Mesothelial cell of epicardium (in vitro differentiated cells): ENCODE measurements at regions not wholly inside any gene's neighbourhood (a gene's known extent, or its start where the extent isn't known, plus 50 kb on each side); places are given as distances from the start of the nearest gene placed in this dataset.

Experiments used
- DNase-seq, 2 experiments: peaks; one replicate each; pipeline ENCODE4 v3.0.0; 2021; ENCODE audit warnings: low spot score in 2 of 2; ENCODE audit not compliant: unreplicated experiment in 2 of 2
- H3K27ac Mint-ChIP-seq: 2 replicates; pipeline ENCODE4 v1.8.0; 2021; ENCODE audit warnings: mixed read lengths
- H3K27me3 Mint-ChIP-seq: 2 replicates; pipeline ENCODE4 v1.8.0; 2021; ENCODE audit warnings: low read depth, mixed read lengths
- H3K36me3 Mint-ChIP-seq: 2 replicates; pipeline ENCODE4 v1.8.0; 2021; ENCODE audit warnings: mixed read lengths
- H3K4me1 Mint-ChIP-seq: 2 replicates; pipeline ENCODE4 v1.8.0; 2021; ENCODE audit warnings: mixed read lengths
- H3K4me3 Mint-ChIP-seq: 2 replicates; pipeline ENCODE4 v1.8.0; 2021; ENCODE audit warnings: mild to moderate bottlenecking, moderate library complexity, mixed read lengths
- H3K9me3 Mint-ChIP-seq: 2 replicates; pipeline ENCODE4 v1.8.0; 2021; ENCODE audit warnings: mixed read lengths
- TF ChIP-seq, protein P1 (sequence below): fragments of 200-600 bp; sonication (generic); IDR thresholded peaks from one replicate; pipeline ENCODE4 v1.5.0; 2021; ENCODE audit warnings: antibody characterized with exemption; ENCODE audit not compliant: unreplicated experiment

DNA sequence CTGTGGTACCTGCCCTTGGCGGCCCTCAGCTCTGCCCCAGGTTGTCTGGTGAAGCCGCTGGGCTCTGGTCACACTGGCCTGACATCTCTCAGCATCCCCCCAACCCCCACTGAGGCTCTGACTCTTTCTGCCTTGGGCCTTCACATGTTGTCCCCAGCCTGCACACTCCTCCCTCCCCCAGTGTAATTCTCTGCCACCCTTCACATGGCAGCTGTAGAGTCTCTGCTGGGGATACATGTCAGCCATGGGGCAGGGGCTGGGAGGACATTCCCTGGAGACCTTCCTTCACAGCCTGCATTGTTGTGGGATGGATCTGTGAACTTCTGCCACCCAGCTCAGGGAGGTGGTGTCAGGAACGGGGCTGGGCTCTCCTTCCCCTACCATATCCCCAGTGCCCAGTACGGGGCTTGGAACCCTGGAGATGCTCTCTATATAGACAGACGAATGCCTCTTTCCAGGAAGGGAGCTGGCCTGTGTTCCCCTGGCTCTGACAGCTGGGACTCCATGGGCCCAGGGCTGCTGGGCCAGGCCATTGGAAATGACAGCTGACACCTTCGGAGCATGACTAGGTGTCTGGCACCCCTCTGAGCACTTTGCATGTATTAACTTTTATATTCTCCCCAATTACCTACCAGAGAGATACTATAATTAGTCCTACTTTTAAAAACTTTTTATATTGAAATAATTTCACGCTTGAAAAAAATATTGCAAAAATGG is 151.5 kb downstream of the INHBB start:
- H3K27me3 Mint-ChIP-seq, result peaks cover 48% of the 10 kb centered on the region

DNA sequence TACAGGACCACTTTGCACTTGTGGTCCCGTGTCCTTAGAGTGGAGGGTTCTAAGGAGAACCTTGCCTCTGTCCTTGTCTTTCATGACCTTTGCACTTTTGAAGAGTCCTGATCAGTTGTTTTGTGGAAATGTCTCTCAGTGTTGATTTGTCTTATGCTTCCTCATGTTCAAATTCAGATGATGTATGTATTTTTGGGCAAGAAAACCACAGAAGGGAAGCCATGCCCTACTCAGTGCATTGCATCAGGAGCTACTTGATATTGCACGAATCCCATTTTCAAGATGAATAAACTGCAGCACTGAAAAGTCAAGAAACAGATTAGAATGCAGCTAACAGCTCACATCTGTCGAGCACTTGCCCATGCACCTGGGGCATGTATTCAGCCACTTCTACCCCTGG is 152.2 kb downstream of the INHBB start:
- Mint-ChIP-seq H3K36me3 (no peaks in the 10 kb centered on the region), H3K27me3 (peaks cover 48% of the 10 kb centered on the region), H3K9me3 (no peaks in the 10 kb centered on the region), H3K4me3 (no peak overlapping the region), H3K27ac (no peak overlapping the region), H3K4me1 (no peaks in the 10 kb centered on the region)
- no peak for DNase-seq
- TF ChIP-seq, protein P1, sequence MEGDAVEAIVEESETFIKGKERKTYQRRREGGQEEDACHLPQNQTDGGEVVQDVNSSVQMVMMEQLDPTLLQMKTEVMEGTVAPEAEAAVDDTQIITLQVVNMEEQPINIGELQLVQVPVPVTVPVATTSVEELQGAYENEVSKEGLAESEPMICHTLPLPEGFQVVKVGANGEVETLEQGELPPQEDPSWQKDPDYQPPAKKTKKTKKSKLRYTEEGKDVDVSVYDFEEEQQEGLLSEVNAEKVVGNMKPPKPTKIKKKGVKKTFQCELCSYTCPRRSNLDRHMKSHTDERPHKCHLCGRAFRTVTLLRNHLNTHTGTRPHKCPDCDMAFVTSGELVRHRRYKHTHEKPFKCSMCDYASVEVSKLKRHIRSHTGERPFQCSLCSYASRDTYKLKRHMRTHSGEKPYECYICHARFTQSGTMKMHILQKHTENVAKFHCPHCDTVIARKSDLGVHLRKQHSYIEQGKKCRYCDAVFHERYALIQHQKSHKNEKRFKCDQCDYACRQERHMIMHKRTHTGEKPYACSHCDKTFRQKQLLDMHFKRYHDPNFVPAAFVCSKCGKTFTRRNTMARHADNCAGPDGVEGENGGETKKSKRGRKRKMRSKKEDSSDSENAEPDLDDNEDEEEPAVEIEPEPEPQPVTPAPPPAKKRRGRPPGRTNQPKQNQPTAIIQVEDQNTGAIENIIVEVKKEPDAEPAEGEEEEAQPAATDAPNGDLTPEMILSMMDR, result no peak

More for the DNA sequence above, 151.5 kb downstream of the INHBB start:
- no peak overlapping the region for H3K4me3 Mint-ChIP-seq
- H3K4me1 Mint-ChIP-seq, result no peaks in the 10 kb centered on the region
- no peak for DNase-seq
- no peak overlapping the region for H3K27ac Mint-ChIP-seq
- H3K9me3 Mint-ChIP-seq, result no peaks in the 10 kb centered on the region
- no peaks in the 10 kb centered on the region for H3K36me3 Mint-ChIP-seq
- TF ChIP-seq, protein P1, result no peak

DNA sequence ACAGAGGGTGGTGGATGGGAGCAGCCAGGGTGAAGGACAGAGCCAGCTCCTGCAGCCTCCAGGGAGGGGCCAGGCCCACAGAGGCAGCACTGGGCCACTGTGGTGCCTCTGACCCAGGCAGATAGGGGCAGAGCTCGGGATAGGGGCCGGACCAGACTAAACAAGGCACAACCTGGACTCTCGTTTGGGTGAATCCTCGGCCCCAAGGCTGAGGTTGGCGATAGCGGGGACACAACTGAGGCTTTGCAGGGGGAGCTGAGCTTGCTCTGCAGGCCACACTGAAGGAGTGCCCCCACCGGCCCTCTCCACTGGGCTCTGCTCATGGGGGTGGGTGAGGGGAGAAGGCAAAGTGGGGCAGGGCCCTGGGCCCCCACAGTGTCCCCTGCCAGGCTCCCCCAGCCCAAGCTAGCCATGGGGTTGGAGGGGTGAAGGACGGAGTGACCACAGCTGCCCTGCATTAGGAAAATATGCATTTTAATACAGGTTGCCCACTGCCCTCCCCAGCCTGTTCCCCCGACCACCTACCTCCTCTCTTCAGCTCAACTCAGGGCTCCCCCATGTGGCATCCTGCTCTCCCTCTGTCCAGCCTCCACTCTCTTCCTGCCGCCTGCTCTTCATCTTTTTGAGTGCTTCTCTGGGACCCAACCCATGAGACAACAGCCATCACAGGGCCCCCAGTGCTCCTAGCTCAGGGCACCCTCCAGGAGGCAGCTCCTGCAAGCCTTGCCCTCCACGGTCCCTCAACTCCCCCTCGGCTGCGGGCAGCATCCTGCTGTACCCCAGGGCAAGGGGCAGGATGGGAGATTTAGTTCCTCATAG is 152.8 kb downstream of the INHBB start:
- H3K36me3 Mint-ChIP-seq, result no peaks in the 10 kb centered on the region
- no peaks in the 10 kb centered on the region for H3K4me1 Mint-ChIP-seq
- no peaks in the 10 kb centered on the region for H3K9me3 Mint-ChIP-seq
- H3K4me3 Mint-ChIP-seq, result no peak overlapping the region
- TF ChIP-seq, protein P1, result no peak
- H3K27me3 Mint-ChIP-seq, result peaks cover 46% of the 10 kb centered on the region
- H3K27ac Mint-ChIP-seq, result no peak overlapping the region
- no peak for DNase-seq

DNA sequence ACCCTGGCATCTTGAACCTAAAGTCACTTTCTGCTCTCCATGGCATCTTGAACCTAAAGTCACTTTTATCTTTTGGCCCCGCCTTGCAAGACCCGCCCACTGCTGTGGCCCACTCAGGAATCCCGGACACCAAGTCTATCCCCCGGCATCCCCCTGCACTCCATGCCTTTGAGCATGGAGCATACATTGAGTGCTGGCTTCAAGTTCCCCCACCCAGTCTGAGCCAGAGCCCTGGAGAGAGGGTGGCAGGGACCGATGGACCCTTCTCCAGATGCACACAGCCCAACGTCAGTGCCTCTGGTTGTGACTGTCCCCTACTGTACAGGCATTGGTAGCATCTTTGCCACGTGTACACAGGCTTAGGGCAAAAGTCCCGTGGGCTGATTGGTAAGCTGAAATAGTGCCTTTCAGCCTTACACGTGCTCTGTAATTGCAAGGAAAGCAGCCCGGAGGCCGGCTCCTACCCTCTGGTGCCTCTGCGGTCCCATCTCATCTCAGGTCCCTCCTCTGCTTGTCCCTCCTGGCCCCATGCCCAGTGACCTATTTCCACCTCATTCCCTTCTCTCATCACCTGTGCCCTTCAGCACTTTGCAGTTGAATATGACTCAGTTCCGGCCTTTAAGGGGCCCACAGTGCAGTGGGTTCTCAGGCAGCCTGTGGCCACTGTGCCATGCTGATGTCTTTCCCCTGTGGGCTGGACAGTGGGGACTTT is 154.0 kb downstream of the INHBB start:
- DNase-seq, result no peak
- Mint-ChIP-seq H3K27ac (no peak overlapping the region), H3K4me3 (no peak overlapping the region), H3K9me3 (no peaks in the 10 kb centered on the region), H3K36me3 (no peaks in the 10 kb centered on the region), H3K4me1 (no peaks in the 10 kb centered on the region), H3K27me3 (peaks cover 40% of the 10 kb centered on the region)
- TF ChIP-seq, protein P1, result no peak

DNA sequence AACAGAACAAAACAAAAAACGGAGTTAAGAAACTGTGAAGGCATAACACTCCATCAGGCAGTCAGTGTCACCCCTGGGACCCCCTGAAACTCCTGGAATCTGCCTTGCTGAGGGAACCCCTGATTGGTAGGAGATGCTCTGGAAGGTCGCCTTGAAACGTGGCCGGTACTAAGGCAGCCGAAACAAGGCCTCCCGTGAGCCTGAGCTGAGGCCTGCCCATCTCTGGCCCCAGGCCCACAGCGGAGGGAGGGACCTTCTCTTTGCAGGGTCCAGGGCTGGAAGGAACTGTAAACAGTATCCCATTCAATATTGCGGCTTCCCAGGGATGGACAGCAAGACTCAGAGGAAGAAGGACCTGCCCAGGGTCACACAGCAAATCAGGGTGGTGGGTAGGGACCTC is 155.7 kb downstream of the INHBB start:
- Mint-ChIP-seq H3K27ac (no peak overlapping the region), H3K9me3 (no peaks in the 10 kb centered on the region), H3K36me3 (no peaks in the 10 kb centered on the region), H3K27me3 (peaks cover 43% of the 10 kb centered on the region), H3K4me1 (no peaks in the 10 kb centered on the region), H3K4me3 (no peak overlapping the region)
- no peak for DNase-seq
- TF ChIP-seq, protein P1, result no peak
